ENCODE measurements at regions not wholly inside any gene's neighbourhood (a gene's known extent, or its start where the extent isn't known, plus 50 kb on each side); places are given as distances from the start of the nearest gene placed in this dataset.

GRCh38 chr10:71067098-71067740, 145.2 kb upstream of the UNC5B start:
- TF ChIP-seq TAF1 (IDR thresholded peaks at IDR 0.05; ENCODE audit: borderline replicate concordance, low read depth, low read length) (no peak), RFX5 (IDR thresholded peaks at IDR 0.05; ENCODE audit: low read length) (no peak), CTCF (IDR thresholded peaks at IDR 0.05) (no peak), USF2 (IDR thresholded peaks at IDR 0.05; ENCODE audit: borderline replicate concordance, low read depth, low read length) (no peak), REST (IDR thresholded peaks at IDR 0.05; ENCODE audit: low read depth, low read length) (no peak), PBX3 (IDR thresholded peaks at IDR 0.05) (no peak), MAX (IDR thresholded peaks at IDR 0.05; ENCODE audit: low read depth) (no peak), CHD2 (IDR thresholded peaks at IDR 0.05; ENCODE audit: low read length, partially characterized antibody) (no peak), SMC3 (IDR thresholded peaks at IDR 0.05; ENCODE audit: low read depth, low read length) (no peak), POLR2AphosphoS5 (IDR thresholded peaks at IDR 0.05; ENCODE audit: low read depth, low read length) (no peak), GATA2 (CRISPR knock-in tag; IDR thresholded peaks at IDR 0.05) (no peak), ELF1 (IDR thresholded peaks at IDR 0.05) (no peak), YY1 (IDR thresholded peaks at IDR 0.05; ENCODE audit: low read depth) (no peak)
